IMR-90 (cell line): ENCODE measurements at regions not wholly inside any gene's neighbourhood (a gene's known extent, or its start where the extent isn't known, plus 50 kb on each side); places are given as distances from the start of the nearest gene placed in this dataset.

Source experiments
- CHD1 ChIP-seq: IDR thresholded peaks from 2 replicates; pipeline ENCODE4 v1.6.1; 2012; ENCODE audit warnings: low read depth, low read length, improper control_type of control experiment
- RFX5 ChIP-seq: IDR thresholded peaks from 2 replicates; pipeline ENCODE4 v1.8.0; 2012; ENCODE audit warnings: low read depth, mild to moderate bottlenecking, low read length, moderate library complexity

- TF ChIP-seq RFX5 (no peak), CHD1 (no peak)
Observed at GRCh38 chr2:196230061-196230854, 58.9 kb upstream of the STK17B start (continued).
